GM18526 (cell line): ENCODE measurements at regions not wholly inside any gene's neighbourhood (a gene's known extent, or its start where the extent isn't known, plus 50 kb on each side); places are given as distances from the start of the nearest gene placed in this dataset.

Experiments used
- POLR2A ChIP-seq: IDR thresholded peaks from 3 replicates; pipeline ENCODE4 v1.6.1; 2011; ENCODE audit not compliant: insufficient read length; ENCODE audit errors: extremely low read depth

GRCh38 chr6:27582928-27583725 lies 110.2 kb upstream of the ZNF184 start:
- TF ChIP-seq POLR2A = no peak

GRCh38 chr6:27579973-27580372 lies 107.1 kb upstream of the ZNF184 start:
- no peak for TF ChIP-seq POLR2A

- no peak for TF ChIP-seq POLR2A
Observed at GRCh38 chr6:27577922-27578321, 105.0 kb upstream of the ZNF184 start.

- no peak for TF ChIP-seq POLR2A
Observed at GRCh38 chr6:27575594-27576361, 102.9 kb upstream of the ZNF184 start.

GRCh38 chr6:27568226-27568897 lies 95.5 kb upstream of the ZNF184 start:
- no peak for TF ChIP-seq POLR2A

- TF ChIP-seq POLR2A = no peak
Observed at GRCh38 chr6:27565839-27566779, 93.2 kb upstream of the ZNF184 start.

GRCh38 chr6:27562027-27562410 lies 89.1 kb upstream of the ZNF184 start:
- TF ChIP-seq POLR2A = no peak

GRCh38 chr6:27558028-27558724 lies 85.3 kb upstream of the ZNF184 start:
- TF ChIP-seq POLR2A = no peak

- TF ChIP-seq POLR2A = no peak
Observed at GRCh38 chr6:27556406-27556805, 83.5 kb upstream of the ZNF184 start.

- no peak for TF ChIP-seq POLR2A
Observed at GRCh38 chr6:27553123-27553904, 80.4 kb upstream of the ZNF184 start.

GRCh38 chr6:27551607-27552006 lies 78.7 kb upstream of the ZNF184 start:
- no peak for TF ChIP-seq POLR2A

GRCh38 chr6:27550692-27551091 lies 77.8 kb upstream of the ZNF184 start:
- TF ChIP-seq POLR2A = no peak

GRCh38 chr6:27547157-27548075 lies 74.5 kb upstream of the ZNF184 start:
- TF ChIP-seq POLR2A = no peak

GRCh38 chr6:27546522-27546921 lies 73.6 kb upstream of the ZNF184 start:
- no peak for TF ChIP-seq POLR2A
